ENCODE measurements at regions not wholly inside any gene's neighbourhood (a gene's known extent, or its start where the extent isn't known, plus 50 kb on each side); places are given as distances from the start of the nearest gene placed in this dataset.

- DNase-seq (ENCODE audit: extremely low read depth, low read depth) = no peak
- H3K4me3 ChIP-seq (replicated peaks; ENCODE audit: low read depth, low read length) = no peak overlapping the region
- no peak for TF ChIP-seq CTCF (IDR thresholded peaks at IDR 0.05; ENCODE audit: low read depth, low read length, missing control alignments)
These were observed 645.2 kb upstream of the USP24 start for GRCh38 chr1:55860326-55860725.

DNA sequence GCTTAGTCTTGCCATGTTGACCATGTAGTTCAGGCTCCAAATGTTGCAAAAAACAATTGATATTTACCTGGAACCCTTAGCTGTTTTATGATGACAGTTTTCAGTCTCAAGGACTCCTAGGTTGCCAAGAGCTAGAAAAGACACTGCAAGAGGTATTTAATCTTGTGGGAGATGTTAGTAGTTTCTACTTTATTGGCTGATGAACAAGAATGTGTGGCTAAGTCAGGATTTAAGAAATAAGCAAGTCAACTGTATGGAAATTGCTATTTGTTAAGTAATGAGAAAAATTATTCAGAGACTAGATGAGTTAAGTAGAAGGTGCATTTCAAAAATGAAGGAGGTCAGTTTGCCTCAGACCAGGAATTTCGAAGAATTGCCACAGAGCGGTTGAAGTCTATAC is 639.7 kb upstream of the USP24 start:
- H3K4me3 ChIP-seq (replicated peaks; ENCODE audit: low read depth, low read length) = no peak overlapping the region
- no peak for DNase-seq (ENCODE audit: extremely low read depth, low read depth)
- TF ChIP-seq CTCF (IDR thresholded peaks at IDR 0.05; ENCODE audit: low read depth, low read length, missing control alignments) = no peak

DNA sequence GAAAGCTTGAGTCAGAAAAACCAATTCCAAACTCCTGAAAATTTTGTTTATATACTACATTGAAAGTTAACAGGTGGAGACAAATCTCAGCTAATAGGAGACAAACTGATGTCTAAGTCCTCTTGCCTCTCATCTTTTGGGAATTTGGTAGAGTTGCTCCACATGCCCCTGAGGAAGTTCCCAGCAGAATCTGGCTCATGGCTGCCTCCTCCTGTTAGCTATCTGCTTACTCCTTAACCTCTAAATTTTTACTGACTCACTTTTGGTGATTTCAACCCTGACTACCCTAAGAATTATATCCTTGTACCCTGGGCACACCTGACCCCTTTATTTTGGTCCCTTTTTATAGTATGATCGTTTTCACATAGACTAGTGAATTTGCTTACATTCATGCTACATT is 633.7 kb upstream of the USP24 start:
- peak; percentile 25 for TF ChIP-seq CTCF (IDR thresholded peaks at IDR 0.05; ENCODE audit: low read depth, low read length, missing control alignments)
- DNase-seq (ENCODE audit: extremely low read depth, low read depth) = no peak
- no peak overlapping the region for H3K4me3 ChIP-seq (replicated peaks; ENCODE audit: low read depth, low read length)

GRCh38 chr1:55846051-55846450 is 630.9 kb upstream of the USP24 start:
- no peak overlapping the region for H3K4me3 ChIP-seq (replicated peaks; ENCODE audit: low read depth, low read length)
- no peak for TF ChIP-seq CTCF (IDR thresholded peaks at IDR 0.05; ENCODE audit: low read depth, low read length, missing control alignments)
- DNase-seq (ENCODE audit: extremely low read depth, low read depth) = no peak

GRCh38 chr1:55844322-55844721 is 629.2 kb upstream of the USP24 start:
- no peak for DNase-seq (ENCODE audit: extremely low read depth, low read depth)
- no peak overlapping the region for H3K4me3 ChIP-seq (replicated peaks; ENCODE audit: low read depth, low read length)
- no peak for TF ChIP-seq CTCF (IDR thresholded peaks at IDR 0.05; ENCODE audit: low read depth, low read length, missing control alignments)

- H3K4me3 ChIP-seq (replicated peaks; ENCODE audit: low read depth, low read length) = no peak overlapping the region
- TF ChIP-seq CTCF (IDR thresholded peaks at IDR 0.05; ENCODE audit: low read depth, low read length, missing control alignments) = no peak
- no peak for DNase-seq (ENCODE audit: extremely low read depth, low read depth)
These were observed 624.5 kb upstream of the USP24 start for GRCh38 chr1:55839626-55840025.

DNA sequence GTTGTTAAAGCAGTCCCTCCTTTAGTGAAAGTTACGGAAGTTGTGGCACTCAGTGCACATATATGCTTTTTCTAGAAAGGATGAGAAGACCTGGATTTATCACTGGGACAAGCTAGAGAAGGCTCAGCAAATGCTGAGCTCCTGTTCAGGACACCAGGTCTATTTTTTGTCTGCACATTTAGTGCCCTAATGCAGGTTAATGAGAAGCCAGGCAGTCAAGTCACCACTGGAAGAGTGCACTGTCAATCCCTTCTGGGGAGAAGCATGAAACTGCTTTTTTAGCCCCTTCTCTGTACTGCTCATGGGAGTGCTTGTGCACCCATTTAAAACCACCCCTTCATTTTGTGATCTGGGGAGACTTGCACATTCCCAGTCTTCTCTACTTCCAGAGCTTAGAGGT is 624.1 kb upstream of the USP24 start:
- no peak for TF ChIP-seq CTCF (IDR thresholded peaks at IDR 0.05; ENCODE audit: low read depth, low read length, missing control alignments)
- H3K4me3 ChIP-seq (replicated peaks; ENCODE audit: low read depth, low read length) = no peak overlapping the region
- DNase-seq (ENCODE audit: extremely low read depth, low read depth) = no peak

Measured in HFF-Myc (cell line).